GM18505 (cell line): ENCODE measurements at regions not wholly inside any gene's neighbourhood (a gene's known extent, or its start where the extent isn't known, plus 50 kb on each side); places are given as distances from the start of the nearest gene placed in this dataset.

Experiments
- ATAC-seq: cut with Tn5 transposase; IDR thresholded peaks from one replicate; pipeline ENCODE4 v1.9.1; 2021; ENCODE audit not compliant: unreplicated experiment
- POLR2A ChIP-seq: IDR thresholded peaks from 4 replicates; pipeline ENCODE4 v1.6.1; 2011; ENCODE audit warnings: borderline replicate concordance; ENCODE audit not compliant: insufficient read depth, insufficient read length; ENCODE audit errors: extremely low read depth

DNA sequence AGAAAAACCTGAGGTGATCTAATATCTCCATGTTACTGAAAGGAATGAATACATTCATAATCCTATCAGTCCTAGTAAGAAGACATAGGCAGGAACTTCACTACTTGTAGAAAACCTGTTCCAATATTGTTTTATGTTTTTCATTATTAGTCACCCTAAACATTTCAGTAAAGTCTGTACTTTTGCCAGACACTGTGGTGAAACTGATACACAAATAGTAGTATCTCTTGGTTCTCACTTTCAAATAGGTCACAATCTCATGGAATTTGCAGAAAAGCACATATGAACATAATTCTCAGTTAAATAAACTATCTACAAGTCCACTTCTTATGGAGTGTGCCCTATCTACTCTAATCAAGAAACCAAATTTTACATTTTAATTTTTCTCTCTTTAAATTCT lies 88.3 kb upstream of the PCDH9 start:
- no peak for TF ChIP-seq POLR2A
- no peak for ATAC-seq

DNA sequence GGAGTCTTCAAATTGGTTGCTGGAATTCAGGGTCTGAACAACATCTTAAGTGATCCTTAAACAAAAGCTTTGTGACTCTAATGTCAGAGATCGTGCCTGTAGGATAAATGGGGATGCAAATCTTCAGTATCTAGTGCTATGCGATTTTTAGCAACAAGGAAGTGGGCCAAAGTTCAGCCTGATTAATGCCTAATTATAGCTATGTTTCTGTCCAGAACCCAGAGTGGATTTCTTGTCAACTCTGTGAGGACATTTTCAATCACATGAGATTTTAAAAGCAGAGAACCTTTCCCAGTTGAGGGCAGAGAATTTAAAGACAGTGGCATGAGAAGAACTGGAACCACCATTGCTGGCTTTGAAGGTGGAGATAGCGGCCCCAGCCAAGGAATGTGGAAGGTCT lies 84.3 kb upstream of the PCDH9 start:
- TF ChIP-seq POLR2A = no peak
- ATAC-seq = no peak

DNA sequence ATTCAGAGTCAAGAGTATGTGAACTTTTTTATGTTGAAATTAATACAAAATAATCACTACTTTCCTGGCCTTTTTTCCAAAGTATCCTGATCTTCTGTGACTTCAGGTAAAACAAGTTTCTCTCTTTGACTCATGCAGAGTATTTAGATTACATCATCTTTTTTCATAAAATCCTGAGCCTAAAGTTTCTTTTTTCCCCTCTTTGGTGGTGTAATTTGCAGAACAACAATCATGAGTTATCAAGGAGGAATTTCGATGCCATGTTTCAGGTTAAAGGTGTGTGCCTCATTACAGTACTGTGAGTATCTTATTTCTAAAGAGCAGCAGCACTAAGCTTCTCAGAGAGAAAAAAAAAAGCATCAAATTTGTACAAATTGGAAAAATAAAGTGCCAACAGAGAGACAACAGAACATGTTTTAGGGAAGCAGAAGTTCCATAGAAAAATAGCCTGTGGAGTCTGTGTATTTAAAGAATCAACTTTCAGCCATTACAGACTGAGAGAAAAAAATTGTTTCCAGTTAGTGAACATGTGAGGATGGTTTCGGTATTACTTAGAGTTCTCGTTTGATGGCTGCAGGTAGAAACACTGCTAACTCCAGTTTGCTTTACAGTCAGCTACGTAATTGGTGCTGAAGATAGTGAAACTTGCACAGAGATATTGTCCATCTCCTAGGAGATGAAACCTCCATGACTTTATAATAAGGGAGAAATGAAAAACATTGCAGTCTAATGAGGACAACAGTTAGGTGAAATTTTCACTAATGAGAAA lies 78.1 kb upstream of the PCDH9 start:
- no peak for ATAC-seq
- TF ChIP-seq POLR2A = no peak

GRCh38 chr13:67306742-67307141 lies 76.6 kb upstream of the PCDH9 start:
- no peak for TF ChIP-seq POLR2A
- no peak for ATAC-seq

DNA sequence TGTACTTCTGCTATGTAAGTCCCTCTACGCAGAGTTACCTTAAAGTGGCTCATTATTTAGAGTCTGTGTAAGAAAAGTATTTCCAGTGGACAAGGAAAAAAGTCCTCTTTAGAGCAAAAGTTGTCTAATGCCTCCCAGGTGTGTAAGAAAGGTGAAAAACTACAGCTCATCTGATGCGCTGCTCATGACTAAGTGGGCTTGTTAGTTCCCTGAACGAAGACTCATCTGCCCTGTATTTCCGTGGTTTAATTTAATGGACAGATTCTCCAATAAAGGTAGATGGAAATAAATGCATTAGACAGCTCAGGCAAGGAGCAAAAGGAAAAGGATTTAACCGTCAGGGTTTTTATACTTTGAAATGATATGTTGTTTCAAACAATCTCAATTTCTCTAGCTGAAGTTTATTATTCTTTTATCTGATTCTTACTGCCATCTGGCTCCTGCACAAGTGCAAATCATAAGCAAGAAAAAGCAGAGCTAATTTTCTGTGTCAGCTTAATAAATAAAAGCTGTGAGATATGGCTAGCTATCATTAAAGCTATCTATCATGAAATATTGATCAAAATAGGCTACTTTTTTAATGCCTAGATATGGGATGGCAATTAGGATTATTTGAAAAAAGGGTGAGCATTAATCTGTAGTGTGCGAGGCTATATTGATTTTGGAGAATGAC lies 73.7 kb upstream of the PCDH9 start:
- TF ChIP-seq POLR2A = no peak
- ATAC-seq = no peak

DNA sequence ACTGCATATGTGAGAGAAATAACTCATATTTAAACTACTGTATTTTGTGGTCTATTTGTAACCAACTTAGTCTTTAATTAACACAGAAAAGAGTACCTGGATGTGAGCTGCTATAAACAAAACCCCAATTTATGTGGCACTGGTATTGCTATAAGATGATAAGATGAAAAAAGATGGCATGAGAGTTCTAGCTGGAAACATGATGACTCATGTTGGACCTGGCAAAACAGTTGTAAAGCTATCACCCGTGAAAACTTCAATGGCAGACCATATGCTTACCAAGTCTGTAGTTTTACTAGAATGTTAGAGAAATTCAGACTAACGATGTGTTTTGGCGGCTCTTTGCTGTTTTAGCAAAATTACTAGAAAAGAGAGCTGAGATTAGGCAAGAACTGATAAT lies 69.6 kb upstream of the PCDH9 start:
- ATAC-seq = no peak
- no peak for TF ChIP-seq POLR2A

DNA sequence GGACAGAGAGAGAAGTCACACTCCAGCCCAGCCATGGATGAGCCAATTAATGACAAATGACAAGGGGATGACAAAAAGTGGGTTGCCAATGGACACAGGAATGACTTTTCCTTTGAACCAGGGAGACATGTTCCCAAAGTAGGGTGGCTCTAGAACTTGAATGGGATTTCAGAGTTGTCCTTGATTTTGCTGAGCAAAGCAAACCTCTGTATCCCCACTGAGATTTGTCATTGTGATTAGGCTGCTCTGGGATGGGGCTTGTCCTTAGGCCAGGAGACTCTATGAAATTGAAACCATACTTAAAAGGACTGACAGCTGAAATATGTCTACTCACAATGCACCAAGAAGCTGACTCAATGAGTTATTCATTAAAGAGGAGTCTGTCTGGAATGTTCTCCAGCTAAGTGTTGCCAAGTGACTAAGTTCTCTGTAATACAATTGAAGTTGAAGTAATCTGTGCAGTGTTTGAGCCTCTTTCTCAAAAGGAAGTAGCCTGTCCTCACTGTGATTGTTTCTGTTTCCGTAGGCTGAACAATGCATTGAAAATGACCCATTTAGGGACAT lies 69.0 kb upstream of the PCDH9 start:
- ATAC-seq = no peak
- no peak for TF ChIP-seq POLR2A

DNA sequence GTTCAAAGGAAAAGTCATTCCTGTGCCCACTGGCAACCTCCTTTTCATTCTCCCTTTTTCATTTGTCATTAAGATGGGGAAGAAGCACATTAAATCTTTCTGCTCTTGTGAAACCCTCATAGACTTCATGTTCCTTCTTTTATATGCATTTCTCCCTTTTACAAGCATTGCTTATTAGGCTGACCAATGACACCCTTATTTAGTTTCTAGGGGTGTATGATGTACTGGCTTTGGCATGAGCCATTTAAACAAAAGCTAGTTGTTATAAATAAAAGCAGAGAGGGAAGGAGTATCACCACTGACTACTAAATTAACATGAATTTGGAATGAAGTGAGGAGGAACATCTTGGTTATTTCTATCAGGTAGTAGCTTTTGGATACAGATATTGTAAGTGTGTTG lies 68.2 kb upstream of the PCDH9 start:
- ATAC-seq = no peak
- TF ChIP-seq POLR2A = no peak

- no peak for ATAC-seq
- no peak for TF ChIP-seq POLR2A
Measured at GRCh38 chr13:67296511-67296910, 66.4 kb upstream of the PCDH9 start.

DNA sequence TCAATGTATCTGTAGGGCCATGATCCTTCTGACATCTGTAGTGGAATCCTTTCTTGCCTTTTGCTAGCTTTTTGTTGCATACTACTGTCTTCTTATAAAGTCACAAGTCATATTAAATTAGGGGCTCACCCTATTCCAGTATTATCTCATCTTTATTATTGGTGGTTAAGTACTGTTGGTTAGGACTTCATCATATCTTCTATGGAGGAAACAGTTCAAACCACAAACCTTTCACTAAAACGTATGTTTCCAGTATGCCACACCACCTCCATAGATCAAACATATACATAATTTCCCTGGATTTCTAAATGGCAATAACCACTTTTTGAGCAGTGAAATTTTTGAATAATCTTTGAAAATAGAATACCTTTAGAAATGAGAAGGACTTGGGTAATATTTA lies 62.8 kb upstream of the PCDH9 start:
- ATAC-seq = no peak
- TF ChIP-seq POLR2A = no peak

DNA sequence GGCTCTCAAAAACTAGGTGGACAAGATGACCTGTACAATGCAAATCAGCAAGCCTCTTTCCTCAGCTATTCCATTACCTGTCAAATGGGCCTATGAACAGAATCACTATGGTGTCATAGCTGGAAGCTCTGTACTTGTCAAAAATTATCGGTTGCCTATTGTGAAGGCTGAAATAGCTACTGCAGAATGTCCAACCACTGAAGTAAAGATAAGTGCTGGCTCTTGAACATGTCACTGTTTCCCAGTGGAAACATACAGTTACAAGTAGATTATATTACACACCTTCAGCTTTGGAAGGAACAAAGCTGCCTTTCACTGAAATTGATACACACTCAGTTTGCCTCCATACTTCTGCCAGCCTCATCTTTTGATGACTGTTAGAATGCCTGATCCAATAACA lies 55.5 kb upstream of the PCDH9 start:
- ATAC-seq = no peak
- TF ChIP-seq POLR2A = no peak

DNA sequence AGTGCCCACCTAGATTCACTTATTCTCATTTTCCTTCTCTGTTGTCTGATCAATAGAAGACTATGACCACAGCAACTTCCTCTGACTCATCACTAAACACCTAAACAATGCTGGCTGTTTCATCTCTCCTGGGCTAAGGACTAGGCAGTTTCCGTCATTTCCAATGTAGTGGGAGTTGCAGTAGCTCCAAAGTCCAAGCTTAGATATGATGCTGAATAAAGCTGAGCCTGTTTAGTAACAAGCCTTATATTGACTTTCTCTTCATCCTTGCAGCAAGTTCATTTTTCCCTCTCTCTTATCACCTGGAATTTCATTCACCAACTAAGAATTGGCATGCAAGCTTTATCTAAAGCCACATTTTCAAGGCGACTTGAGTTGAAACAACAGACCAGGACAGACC lies 53.5 kb upstream of the PCDH9 start:
- ATAC-seq = no peak
- TF ChIP-seq POLR2A = no peak

DNA sequence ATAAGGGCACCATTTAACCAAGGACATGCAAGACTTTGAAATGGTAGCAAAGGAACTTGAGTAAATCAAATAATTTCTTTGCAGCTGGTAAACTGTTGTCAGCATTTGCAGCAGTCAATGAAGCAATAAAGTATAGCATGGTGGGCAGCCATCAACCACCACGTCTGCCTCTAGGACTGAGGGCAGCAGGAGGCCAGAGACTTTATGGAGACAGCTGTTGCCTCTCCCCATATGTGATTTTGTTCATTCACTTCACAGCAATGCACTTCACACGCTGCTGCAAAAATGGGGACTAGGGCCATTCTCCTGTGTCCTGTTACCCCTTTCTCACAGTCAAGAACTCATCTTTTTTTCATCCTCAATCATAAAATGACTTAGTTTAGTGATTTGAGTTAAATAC lies 51.3 kb upstream of the PCDH9 start:
- no peak for TF ChIP-seq POLR2A
- ATAC-seq = no peak
